M059J (cell line): ENCODE measurements at regions not wholly inside any gene's neighbourhood (a gene's known extent, or its start where the extent isn't known, plus 50 kb on each side); places are given as distances from the start of the nearest gene placed in this dataset.
A peak's percentile ranks its signal among the peaks of the same experiment; 100 is the strongest.
"Not testable (repeated sequence)": the region's sequence is repeated elsewhere in the genome, so short reads cannot be mapped to it uniquely, and the experiment has no call there.

Experiments
- DNase-seq: peaks from one replicate; pipeline ENCODE4 v3.0.0-alpha.2; 2012; ENCODE audit warnings: low read depth

DNA sequence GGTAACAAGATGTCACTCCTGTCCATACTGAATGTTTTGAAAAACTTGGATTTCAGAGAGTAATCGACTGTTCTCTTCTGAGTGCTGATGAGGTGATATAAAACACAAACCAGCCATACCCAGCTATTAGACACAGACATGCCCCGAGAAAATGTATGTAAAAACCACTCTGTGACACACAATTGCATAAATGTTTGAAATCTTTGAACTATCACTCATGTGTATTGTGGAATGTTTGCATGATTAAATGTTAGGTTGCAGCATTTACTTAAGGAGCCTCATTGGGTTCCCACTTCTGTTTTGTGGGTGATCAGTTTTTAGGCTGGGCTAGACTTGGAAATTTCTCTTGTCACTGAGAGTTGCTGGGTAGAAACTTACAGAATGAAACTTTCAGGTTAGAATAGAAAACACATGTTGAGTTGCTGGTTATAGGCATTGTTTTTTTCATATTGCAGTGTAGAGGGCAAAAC, 270.4 kb upstream of the B3GALT2 start:
- DNase-seq: no peak

DNA sequence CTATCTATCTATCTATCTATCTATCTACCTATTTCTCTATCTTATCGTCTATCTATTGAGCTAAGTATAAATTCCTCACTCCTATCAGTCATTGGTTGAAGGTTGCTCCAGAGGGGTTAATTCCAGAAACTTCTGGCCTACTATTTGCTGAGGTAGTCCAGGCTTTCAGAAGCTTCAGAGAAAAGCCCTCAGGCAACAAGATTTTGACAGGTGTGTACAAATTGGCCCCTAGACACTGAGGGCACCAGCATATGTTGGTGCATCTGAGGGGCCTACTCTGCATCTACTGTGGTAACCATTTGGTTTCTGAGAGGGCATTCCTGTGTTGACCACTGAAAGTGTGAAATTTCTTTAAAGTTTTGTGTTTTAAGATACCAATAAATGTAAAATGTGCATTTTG, 265.2 kb upstream of the B3GALT2 start:
- no peak for DNase-seq

DNA sequence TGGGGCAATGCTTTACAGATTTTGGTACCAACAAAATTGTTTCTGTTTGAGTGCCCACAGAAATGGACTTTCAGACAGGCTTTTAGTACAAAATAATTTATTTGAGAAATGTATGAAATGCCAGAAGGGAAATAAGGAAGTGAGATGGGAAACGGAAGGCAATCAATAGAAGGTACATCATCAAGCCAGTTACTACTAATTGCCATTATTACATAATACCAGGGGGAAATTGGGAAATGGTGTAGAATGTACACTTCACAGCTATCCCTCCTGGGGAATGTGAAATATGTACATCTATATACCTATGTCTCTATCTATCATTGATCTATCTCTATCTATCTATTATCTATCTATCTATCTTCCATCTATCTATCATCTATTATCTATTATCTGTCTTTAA, 264.6 kb upstream of the B3GALT2 start:
- DNase-seq: no peak

DNA sequence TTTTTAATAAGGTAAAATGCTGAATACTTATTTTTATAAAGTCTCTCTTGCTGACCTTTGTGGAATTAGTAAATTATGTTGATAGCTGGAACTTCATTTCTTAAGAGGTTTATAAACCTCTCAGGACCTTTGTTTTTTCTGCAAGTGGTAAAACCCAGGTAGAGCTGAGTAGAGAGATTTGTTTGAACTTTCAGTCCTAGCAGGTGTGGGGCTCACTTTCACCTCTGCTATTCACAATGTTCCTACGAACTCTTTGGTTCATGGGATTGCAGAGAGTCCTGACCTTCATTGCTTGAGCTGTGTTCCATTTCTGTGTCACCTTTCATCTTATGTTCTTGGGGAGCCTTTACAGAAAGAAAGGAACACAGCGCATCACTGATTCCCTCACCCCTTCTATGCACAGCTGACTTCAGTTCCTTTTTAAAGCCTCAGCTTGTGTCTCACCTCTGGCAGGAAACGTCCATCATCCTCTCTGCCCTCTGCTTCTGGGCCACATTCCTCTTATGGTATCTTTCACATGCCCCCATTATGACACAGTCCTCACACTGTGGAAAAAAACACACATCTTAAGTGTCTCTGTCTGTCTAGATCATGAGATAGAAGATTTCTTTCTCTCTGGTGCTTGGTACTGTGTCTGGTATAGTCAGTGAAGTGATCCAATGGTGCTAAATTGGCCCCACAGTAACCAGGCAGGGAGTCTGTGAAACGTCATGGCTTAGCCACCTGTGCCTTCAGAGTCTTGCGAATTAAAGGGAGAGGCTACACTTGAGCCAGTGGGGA, 262.5 kb upstream of the B3GALT2 start:
- no peak for DNase-seq

DNA sequence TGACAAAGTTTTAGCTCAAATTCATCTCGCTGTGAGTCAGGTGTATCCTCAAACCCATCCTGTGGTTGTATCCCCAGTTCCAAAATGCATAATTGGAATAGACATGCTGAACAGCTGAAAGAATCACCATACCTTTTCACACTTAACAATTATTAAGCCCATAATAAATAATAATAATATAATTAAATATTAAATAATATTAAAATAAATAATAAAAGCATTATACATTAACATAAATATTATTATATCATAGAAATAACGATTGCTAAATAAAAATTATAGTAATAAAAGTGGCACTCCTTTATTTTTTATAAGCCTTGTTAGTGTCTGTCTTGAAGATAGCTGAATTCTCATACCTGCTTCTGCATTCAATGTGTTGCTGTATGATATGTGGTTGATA, 257.5 kb upstream of the B3GALT2 start:
- DNase-seq: no peak

DNA sequence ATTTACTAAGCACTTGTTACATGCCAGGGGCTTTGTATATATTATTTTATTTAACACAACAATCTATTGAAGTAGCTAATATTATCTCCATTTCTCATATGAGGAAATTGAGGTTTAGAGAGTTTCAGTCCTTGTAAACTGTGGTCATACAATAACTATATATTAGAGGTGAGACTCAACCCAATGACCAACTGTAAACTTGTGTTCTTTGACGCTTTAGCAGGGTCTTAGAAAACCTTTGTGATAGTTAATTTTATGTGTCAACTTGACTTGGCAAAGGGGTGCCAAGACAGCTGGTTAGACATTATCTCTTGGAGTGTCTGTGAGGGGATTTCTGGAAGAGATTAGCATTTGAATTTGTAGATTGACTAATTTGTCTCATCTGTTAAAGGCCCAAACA, 252.4 kb upstream of the B3GALT2 start:
- no peak for DNase-seq

DNA sequence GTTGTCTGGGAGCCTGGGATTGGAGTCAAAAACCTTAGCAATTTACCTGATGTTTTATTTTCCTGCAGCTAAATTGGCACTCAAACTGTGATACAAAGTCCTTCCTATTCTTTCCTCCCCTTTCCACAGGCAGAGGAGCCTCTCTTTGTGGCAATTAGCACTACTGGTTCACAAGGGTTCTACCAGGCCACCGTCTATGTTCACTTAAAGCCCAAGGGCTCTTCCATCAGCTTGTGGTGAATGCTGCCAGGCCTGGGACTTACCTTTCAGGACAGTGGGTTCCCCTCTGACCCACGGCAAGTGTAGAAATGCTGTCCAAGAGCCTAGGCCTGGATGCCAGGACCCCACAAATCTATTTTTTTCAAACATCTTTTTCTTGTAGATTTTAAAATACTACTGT, 251.9 kb upstream of the B3GALT2 start:
- DNase-seq: no peak

DNA sequence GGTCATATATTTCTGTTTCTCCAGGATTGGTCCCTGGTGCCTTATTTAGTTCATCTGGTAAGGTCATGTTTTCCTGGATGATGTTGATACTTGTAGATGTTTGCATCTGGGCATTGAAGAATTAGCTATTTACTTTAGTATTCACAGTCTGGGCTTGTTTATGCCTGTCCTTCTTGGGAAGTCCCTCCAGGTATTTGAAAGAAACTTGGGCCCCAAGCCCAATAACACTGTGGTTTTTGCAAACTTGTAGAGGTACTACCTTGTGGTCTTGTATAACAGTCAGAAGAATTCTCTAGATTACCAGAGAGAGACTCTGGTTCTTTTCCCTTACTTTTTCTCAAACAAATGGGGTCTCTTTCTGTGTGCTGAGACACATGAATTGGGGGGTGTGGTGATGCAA, 251.4 kb upstream of the B3GALT2 start:
- peak; percentile 38 for DNase-seq

DNA sequence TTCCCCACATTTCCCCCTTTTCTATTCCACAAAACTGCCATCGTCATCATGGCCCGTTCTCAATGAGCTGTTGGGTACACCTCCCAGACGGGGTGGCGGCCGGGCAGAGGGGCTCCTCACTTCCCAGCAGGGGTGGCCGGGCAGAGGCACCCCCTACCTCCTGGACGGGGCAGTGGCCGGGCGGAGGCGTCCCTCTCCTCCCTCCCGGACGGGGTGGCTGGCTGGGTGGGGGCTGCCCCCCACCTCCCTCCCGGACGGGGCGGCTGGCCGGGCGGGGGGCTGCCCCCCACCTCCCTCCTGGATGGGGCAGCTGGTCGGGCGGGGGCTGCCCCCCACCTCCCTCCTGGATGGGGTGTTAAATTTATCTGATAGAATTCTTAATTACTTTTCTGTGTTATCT, 250.9 kb upstream of the B3GALT2 start:
- not testable (repeated sequence) for DNase-seq

DNA sequence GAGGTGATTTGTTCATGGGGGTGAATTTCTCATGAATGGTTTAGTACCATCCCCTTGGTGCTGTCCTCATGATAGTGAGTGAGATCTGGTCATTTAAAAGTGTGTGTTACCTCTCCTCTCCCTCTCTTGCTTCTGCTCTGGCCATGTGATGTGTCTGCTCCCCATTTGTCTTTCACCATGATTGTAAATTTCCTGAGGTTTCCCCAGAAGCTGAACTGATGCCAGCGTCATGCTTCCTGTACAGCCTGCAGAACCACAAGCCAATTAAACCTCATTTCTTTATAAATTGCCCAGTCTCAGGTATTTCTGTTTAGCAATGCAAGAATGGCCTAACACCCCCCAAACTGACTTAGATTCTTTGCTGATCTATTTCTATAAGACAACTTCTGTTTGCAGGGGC, 249.4 kb upstream of the B3GALT2 start:
- DNase-seq: peak; percentile 46

DNA sequence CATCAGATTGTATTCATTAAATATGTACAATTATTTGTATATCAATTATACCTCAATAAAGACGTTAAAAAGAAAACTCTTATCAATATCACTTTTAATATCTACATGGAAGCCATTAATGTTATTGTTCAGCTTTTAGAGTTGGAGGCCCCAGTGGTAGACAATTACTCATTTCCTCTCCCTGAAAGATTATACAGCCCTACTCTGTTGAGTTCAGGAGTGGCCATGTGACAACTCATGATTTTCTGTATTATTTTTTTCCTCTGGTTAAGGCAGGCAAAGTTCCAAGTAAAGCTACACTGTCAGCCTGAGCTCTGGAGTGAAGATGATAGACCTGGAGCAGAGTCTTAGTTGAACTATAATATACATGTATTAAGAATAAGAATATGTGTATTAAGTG, 247.9 kb upstream of the B3GALT2 start:
- DNase-seq: peak; percentile 63

DNA sequence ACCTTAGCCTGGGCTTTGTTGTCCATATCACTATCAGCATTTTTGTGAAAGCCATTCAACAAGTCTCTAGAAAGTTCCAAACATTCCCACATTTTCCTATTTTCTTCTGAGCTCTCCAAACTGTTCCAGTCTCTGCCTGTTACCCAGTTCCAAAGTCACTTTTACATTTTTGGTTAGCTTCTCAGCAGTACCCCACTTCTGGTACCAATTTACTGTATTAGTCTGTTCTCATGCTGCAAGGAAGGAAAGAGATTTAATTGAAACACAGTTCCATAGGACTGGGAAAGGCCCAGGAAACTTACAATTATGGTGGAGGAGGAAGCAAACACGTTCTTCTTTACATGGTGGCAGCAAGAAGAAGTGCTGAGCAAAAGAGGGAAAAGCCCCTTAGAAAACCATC, 247.2 kb upstream of the B3GALT2 start:
- DNase-seq: no peak

DNA sequence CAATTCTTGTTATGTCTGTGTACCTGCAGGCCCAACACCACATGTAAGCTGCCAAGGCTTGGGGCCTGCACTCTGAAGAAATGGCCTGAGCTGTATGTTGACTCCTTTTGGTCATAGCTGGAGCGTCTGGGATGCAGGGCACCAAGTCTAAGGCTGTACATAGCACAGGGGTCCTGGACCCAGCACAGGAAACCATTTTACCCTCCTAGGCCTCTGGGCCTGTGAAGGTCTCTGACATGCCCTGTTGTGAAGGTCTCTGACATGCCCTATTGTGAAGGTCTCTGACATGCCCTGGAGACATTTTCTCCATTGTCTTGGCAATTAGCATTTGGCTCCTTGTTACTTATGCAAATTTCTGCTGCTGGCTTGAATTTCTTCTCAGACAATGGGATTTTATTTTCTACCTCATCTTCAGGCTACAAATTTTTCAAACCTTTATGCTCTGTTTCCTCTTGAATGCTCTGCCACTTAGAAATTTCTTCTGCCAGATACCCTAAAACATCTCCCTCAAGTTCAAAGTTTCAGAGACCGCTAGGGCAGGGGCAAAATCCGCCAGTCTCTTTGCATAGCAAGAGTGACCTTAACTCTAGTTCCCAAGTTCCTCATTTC, 246.7 kb upstream of the B3GALT2 start:
- DNase-seq: no peak

DNA sequence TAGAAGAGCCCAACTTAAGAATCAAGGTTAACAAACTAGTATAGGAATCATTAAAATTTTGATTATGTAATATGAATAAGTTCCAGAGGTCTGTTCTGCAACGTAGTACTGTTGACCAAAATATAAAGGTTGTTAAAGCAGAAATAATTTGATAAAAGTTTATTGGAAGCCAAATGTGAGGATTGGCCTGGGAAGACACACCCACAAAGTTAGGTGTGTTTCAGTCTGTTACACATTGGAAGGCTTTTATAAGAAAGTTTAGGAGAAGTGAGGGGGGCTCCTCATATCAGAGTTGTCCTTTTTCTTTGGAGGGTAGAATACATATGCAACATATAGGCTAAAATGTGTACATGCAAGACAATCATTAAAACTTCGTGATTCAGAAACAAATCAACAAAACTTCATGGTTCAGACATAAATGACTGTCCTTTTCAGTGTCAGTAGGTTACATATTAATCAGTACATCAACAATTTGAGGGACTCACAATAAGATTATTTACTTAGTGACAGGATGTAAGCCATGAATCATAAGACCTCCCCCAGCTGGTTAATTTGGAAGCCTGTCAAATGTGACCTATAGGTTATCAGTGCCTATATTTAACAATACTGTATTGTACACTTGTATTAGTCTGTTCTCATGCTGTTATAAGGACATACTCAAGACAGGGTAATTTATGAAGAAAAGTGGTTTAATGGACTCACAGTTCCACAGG, 245.0 kb upstream of the B3GALT2 start:
- no peak for DNase-seq

DNA sequence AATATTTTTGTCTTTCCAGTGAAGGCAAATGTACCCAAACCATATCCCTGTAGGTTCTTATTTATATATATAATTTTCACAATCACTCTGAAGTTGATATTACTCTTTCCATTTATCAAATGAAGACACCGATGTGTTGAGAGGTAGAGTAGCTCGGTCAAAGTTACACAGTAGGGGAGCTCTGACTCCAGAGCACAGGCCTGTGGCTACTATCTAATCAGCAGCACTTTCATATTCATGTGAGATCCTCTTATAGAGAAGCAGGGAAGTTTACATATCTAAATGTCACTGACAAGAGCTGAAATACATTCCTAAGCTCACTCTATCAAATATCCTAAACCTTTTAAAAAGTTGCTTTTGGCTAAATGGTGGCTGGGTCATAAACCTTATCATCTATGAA, 241.1 kb upstream of the B3GALT2 start:
- DNase-seq: no peak

DNA sequence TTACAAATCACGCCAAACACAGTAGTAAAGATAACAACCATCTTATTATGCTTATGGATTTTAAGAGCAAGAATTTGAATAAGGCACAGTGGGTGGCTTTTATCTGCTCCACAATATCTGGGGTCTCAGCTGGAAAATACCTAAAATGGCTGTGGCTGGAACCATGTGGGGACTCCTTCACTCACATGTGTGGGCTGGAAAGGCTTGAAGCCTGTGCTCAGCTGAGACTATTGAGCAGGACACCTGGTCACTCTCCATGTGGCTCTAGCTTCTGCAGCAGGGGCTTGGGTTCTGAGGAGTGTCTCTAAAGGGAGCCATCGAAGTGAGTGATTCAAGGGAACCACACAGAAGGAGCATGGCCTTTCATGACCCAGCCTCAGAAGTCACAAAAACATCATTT, 239.6 kb upstream of the B3GALT2 start:
- no peak for DNase-seq

DNA sequence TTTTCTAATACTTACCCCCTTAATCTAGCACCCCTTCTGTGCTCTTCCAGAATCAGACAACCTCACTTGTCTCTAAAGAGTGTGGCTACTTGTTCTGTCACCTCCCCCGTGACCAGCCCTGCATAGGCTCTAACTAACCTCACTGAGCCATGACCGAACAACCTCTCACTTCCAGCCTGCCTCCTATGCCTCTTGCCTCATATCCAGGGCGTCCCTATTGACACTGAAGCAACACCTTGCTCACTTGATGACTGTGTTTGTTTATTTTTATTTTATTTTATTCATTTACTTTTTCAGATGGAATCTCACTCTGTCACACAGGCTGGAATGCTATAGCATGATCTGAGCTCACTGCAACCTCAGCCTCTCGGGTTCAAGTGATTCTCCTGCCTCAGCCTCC, 235.1 kb upstream of the B3GALT2 start:
- DNase-seq: no peak

DNA sequence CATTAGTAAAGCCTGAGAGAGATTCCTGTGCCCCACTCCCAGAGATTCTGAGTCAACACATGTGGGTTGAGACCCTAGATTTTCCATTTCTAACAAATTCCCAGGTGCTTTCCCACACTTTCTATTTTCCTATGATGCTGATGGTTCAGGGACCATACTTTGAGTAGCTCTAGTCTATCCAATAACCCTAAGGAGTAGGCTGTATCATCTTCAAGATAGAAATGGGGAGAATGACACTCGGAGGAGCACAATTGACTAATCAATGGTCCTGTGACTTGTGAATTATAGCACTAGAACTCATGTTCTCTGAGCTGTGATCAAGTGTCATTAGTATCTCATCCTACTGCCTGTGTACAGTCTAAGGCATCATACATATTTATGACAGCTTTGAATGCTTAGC, 232.9 kb upstream of the B3GALT2 start:
- no peak for DNase-seq

DNA sequence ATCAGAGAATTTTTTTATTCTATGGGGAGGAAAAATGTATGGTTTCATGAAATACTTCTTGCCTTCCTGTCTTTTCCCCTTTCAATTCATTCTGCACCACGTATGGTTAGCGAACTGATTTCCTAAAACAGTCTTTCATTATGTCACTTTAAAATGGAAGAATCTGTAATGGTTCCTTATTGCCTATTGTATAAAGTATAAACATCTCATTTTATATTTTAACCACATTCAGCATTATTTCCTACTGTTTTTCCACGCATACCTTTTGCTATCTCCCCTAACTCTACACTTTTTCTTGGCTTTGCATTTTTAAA, 232.3 kb upstream of the B3GALT2 start:
- no peak for DNase-seq

DNA sequence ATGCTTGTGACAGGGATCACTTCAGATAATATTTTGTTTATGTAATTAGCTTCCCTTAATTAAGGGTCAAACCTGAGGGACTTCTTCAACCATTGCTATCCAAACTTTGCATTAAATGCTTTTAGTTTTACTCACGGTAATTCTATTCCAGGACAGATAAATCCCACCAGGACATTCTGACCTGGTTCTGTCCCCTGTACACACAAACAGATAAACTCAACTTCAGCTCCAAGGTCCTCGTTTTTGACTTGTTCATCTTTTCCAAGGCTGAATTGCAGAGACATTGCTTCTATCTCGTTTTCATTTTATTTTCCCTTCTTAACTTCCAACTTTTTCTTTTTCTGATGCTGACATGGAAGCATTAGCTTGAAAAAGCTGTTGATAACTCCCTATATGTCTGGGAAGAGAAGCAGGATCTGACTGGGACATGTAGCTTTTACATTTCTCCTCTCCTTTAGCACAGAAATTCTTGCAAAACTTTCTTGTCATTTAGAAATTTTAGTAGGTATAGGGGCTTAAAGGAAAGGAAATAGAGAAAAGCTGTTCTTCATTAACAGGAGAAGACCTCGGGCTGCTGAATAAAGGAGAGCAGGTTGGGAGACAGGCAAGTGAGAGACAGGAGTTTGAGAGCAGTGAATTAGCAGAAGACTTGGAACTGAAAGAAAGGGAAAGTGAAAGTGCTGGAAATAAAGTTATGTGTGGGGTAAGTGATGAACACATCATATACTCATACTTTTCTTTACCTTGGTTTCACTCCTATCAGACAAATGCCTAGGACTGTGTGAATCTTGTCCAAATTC, 231.7 kb upstream of the B3GALT2 start:
- peak; percentile 55 for DNase-seq

DNA sequence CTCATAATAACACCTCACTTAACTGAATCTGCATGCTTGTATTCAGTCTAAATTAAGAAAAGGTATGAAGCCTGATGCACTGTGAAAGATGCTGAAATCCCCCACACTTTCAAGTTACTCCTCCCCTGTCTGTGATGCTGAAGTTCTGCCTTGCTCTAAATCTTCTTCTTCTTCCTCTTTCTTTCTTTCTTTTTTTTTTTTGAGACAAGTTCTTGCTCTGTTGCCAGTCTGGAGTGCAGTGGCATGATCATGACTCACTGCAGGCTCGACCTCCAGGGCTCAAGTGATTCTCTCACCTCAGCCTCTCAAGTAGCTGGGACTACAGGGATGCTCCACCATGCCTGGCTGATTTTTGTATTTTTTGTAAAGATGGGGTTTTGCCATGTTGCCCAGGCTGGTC, 231.0 kb upstream of the B3GALT2 start:
- DNase-seq: peak; percentile 65

DNA sequence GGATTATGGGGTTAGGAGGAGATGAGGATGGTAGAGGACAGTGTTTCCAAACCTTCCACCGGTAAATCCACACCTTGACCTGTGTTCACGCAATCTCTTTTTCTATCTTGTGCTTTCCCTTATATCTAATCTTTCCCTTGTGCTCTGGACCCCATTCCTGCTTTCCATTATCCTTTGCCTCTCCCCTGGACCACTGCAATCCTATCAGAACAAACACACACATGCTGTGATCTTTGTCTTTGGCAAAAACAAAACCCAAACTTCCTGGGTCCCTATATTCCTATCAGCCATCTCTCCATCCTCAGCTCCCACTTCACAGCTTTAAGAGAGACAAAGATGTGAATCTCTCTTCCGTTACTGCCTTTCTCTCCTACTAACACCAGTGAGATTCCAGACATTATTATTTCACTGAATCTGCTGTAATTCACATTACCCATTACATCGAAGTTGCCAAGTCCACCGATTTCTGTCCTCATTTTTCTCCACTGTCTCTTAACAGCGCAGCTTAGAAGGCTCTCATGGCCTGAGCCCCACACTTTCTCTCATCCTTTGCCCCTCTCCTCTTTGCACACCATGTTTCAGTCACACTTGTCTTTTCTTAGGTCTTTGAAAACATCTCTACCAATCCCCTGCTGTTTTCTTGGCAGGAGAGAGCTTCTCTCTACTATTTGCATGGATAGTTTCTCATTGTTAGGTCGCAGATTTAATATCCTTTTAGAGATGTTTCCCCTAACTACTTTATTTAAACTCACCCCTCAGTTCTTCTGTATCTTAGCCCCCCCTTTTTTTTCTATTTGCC, 230.0 kb upstream of the B3GALT2 start:
- no peak for DNase-seq
